Stromal cell of bone marrow (primary cell): ENCODE measurements at regions not wholly inside any gene's neighbourhood (a gene's known extent, or its start where the extent isn't known, plus 50 kb on each side); places are given as distances from the start of the nearest gene placed in this dataset.
"Not testable (repeated sequence)": the region's sequence is repeated elsewhere in the genome, so short reads cannot be mapped to it uniquely, and the experiment has no call there.

Experiments
- DNase-seq: peaks from one replicate; pipeline ENCODE4 v3.0.0-alpha.2; 2012; ENCODE audit warnings: low read depth

DNA sequence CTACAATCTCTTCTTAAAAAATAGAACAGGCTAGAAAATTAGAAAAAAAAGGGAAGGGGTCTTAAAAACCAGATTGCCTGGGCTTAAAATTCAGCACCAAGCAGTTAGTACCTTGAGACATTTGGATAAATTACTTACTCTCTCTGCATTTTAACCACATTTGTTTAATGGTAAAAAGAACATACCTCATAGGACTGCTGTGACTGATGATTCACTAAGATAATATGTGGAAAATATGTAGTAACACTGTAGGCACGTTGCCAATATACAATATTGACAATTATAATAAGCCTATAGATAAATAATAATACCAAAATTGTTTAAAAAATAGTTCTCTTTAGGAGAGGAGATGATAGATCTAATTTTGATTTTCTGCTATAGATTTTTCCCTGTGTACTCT lies 750.4 kb downstream of the TENT5A start:
- no peak for DNase-seq

DNA sequence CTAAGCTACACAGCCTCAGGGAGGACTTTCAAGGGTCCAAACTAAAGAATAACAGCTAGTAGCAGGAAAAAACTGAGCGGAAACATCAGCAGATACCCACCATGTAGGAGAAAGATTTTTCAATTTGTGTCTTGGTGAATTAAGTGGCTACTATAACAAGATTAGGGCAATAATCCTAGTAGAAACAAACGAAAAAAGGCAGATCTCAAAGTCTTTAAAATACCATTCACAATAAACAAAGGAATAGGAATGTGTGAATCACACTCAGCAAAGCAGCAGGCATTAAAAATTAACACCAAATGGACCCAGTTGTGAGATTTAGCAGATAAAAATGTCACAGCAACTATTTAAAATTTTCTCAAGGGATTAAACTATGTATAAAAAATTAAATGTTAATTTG lies 761.2 kb downstream of the TENT5A start:
- DNase-seq = no peak

DNA sequence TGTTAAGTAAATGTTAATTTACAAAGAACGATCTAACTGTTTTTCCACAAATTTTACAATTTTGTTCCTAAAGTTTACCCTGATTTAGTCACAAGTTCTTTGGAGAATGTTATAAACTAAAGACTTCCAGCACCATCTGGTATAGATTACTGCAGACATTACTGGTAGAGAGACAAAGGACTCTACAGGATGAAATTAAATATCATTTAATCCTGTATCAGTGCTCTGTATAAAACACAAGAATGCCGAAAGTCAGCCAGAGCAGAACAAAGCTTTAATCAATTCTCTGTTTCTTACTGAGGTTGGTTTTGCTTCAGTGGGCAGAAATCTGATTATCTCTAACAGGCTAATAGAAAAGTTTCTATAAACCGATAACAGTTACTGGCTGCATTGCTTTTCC lies 763.6 kb downstream of the TENT5A start:
- DNase-seq = no peak

DNA sequence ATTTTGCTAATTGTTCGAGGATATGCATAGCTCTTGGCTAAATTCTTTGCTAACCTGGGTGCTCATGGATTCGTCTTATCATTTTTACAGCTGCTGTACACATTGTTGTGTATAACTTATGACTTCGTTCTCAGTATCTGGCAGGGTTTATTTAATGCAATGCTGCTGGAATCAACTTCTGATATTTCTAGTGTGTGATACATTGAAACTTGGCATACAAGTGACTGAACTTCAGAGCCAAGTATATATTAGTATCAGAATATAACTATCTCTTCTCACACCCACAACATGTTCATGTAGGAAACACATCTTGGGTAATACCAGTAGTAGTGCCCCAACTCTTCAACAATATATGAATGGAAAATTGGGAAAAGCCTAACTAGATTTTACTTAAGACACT lies 764.2 kb downstream of the TENT5A start:
- no peak for DNase-seq

DNA sequence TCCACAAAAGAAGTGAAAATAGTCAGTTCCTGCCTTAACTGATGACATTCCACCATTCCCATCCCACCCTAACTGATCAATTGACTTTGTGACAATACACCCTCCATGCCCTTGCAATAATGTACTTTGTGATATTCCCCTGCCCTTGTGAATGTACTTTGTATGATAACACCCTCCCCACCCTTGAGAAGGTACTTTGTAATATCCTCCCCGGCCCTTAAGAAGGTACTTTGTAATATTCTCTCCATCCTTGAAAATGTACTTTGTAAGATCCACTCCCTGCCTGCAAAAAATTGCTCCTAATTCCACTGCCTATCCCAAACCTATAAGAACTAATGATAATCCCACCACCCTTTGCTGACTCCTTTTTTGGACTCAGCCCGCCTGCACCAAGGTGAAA lies 771.3 kb downstream of the TENT5A start:
- DNase-seq = not testable (repeated sequence)

DNA sequence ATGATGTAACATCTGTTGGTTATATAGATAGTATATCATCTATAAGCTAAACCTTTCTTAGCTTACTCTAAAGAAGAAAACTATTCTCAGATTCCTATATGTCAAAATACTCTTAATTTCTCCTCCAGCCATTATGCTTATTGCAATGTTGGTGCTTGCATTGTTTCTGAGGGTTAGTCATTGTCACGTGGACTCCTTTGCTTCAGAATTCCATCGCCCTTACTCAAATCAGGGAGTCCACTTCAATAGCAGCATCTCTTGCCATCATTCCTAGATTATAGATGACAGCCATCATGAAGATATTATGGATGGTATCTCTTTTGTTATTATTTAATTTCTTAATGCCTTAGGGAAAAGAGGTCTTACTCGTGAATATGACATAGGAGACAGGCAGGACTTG lies 776.1 kb downstream of the TENT5A start:
- no peak for DNase-seq

DNA sequence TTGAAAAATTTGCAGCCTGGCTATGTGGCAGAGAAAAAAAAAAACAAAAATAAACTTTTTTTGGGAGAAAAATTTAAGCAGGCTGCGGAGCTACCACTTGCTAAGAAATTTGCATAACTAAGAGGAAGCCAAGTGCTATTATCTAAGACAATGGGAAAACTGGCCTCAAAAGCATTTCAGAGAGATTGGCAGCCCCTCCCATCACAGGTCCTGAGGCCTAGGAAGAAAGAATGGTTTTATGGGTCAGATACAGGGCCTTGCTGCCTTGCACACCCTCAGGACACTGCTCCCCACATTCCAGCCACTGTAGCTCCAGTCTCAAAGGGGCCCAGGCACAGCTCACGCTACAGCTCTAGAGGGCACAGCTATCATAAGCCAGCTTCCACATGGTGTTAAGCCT lies 777.9 kb downstream of the TENT5A start:
- no peak for DNase-seq

DNA sequence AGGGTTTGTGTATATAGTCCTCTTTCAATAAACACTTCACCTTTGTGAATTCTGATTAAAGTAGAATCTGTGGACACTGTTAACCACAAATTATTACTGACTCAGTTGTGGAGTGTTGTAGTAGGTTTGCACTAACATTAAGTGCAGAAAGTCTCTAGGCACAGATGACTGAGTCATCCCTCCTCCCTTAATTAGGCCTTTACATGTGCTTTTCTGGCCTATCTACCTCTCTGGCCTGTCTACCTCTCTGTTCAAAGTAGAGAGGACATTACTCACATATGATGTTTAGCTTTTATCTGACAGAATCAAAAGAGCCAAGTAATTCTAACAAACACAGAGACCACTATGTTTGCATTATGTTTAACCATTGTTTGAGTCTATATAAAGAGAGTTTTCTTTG lies 783.0 kb downstream of the TENT5A start:
- no peak for DNase-seq

DNA sequence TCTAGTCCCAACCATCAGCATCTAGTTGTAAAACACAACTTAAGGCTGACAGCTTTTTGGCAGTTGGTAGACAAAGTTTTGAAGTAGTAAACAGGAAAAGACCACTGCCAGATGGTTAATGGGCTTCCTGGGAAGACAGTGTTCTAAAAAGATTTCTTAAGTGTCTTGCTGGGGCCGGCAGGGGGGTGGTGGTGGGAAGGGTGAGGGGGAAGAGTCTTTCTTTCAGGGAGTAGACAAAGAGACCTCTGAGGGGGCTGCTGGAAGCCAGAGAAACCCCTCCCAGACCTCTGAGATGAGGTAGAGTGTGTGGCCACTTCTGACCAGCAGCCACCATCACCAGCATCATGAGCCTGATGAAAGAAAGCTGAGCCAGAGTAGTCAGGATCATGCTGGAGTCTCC lies 784.9 kb downstream of the TENT5A start:
- no peak for DNase-seq

DNA sequence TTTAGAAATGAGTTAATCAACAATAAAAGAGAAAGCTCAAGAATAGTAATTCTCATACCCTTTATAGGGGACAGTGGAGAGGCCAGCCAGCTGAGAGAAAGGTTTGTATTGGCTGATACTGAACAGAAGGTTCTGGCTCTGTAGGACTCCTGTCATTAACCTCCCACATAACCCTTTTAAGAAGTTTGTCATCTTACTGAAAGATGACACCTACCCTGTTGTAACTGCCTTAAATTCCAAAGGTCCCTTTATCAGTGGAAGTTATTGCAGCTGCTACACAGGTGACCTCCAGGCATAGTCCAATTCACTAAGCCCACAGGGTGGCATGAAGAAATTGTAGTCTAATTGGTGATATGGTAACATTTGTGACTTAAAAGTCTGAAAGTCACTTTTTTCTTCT lies 790.1 kb downstream of the TENT5A start:
- no peak for DNase-seq

DNA sequence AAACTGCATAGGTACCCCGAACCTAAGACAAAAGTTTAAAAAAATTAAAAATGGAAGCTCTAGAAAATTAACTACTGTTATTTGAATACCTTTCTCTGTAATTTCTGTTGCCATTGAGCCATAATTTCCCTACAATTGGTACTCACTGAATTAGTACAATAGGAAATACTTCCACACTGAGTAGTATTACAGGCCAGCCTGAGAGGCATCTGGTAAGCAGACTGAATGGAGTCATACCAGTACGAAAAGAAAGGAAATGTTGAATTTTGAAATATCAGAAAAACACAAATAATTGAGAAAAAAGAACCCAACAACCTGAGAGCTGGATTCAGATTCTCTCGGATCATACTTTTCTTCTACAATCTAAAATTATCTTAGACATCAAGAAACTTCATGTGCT lies 791.3 kb downstream of the TENT5A start:
- no peak for DNase-seq

DNA sequence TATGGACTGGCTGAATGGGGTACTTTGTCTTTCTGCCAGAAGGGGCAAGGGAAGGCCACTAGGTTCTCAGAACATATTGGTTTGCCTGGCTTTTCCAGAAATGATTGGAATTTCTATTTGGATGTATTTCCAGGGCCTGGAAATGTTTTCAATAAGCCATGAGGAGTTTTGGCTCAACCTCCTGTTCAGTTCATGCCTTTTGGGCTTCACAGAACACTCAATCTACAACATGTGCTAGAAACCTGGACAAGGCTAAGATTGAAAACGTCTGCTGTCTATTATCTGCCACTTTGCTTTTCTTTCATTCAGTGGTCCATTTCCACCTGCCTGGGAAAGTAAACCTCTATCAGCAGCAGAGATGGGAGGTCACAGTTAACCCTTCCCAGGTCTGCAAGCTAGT lies 793.4 kb downstream of the TENT5A start:
- DNase-seq = no peak

DNA sequence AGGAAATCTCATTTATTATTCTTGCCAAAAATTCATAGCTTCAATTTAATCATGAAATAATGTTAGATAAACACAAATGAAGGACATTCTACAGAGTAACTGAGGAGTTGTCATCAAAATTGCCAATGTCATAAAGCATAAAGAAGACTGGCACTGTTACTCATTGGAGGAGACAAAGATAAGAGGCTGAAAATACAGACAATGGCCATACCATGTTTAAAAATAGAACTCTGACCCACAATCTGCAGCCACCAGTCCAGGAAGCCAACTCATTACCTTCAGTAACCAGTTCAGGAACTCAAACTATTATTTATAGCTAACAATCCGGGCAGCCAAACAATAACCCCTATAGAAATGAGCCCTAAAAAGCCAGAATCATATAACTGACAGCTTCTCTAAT lies 795.6 kb downstream of the TENT5A start:
- DNase-seq = no peak

DNA sequence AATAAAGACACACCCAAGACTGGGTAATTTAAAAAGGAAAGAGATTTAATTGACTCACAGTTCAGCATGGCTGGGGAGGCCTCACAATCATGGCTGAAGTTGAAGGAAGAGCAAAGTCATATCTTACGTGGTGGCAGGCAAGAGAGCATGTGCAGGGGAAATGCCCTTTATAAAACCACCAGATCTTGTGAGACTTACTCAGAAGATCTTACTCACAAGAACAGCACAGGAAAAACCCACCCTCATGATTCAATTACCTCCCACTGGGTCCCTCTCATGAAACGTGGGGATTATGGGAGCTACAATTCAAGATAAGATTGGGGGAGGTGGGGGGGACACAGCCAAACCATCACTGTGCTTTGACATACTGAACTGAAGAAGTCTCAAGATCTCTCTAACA lies 800.0 kb downstream of the TENT5A start:
- not testable (repeated sequence) for DNase-seq

DNA sequence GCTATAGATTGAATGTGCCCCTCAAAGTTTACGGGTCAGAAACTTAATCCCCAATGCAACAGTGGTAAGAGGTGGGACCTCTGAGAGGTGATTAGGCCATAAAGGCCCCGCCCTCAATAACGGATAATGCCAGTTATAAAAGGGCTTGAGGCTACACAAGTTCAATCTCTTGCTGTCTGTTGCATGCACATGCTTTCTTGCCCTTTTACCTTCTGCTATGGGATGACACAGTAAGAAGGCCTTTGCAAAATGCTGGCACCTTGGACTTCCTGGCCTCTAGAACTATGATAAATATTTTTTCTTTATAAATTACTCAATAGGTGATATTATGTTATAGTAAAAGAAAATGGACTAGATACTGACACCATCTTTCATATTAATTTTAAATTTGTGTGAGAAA lies 806.1 kb downstream of the TENT5A start:
- no peak for DNase-seq

DNA sequence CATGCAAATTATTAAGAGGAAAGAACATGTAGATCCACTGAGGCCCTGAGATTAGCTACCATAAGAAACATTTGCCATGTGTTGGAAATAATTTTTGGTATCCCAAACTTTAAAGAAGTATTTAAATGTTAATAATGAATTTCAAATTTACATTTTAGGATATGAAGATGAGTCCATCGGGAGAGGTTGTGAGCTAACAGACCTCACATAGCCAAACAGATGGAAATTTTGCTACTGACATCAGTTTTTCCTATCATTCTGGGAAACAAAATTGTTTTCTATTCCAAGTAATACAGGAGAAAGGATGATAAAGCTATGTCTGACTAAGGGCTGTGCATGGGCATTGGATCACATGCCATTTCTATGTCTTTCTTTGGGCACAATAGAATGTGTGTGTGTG lies 809.6 kb downstream of the TENT5A start:
- no peak for DNase-seq

DNA sequence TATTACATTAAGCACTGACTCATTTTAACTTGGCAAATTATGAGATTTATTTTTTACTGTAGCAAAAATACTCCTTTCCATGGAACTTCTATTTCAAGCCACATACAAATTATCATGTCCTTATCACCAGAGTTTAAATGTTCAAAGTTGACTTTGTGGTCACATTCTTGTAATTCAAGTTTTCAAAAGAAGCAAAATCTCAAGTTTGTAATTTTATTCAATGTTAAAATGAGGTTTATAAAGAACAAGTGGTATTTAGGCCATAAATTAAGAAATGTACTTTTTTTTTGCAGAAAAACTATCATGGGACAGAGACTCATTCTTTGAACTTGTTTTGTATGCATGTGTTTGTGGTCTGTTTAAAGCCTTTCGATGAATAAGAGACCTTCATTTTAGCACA lies 811.5 kb downstream of the TENT5A start:
- no peak for DNase-seq

DNA sequence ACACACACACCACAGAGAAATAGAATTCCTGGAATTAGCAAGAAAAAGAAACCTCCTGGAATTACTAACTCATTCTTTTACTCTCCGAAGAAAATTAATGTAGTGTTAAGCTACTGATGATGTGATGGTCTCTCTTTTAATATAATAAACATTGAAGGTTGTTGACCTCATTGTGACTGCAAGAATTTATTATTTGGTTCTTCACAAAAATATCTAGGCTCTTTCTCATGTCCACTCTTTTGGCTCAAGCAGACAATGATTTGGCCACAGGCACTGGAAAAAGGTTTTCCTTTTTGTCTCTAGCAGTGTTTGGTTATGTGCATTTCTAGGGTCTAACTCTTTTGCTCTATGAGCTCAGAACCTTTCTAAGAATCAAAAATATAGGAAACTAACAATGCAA lies 811.9 kb downstream of the TENT5A start:
- no peak for DNase-seq

DNA sequence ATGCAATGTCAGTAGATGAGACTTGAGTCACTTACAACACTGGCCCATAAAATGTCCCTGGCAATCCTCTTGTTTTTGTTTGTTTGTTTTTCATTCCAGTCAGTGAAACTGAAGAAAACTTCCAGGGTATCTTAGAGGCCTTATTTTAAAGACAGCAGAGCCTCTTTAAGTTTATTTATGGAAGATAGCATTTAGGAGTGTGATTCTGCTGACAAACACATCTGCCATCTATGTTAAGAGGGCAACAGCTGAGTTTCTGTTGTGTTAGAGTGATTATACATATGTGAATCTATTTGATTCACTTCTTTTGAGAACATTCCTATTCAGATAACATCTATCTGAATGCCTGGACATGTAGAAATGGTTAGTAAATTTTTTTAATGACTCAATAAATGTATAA lies 812.6 kb downstream of the TENT5A start:
- no peak for DNase-seq

DNA sequence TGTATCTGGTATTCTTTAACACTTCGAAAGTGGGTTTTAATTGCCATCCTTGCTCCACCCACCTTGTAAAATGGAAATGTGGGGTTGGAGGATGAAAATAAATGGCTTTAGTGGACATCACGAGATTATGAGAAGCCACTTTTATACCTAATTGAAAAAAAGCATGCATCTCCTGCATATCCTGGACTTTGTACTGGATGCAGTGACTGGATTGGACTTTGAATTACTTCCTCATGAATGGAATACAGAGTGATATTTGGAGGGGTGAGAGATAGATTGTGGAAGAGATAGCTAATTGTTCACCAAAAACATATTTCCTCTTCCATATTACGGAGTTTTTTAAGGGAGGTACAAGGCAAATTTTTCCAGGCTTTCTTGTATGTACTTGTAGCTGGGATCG lies 813.0 kb downstream of the TENT5A start:
- no peak for DNase-seq

DNA sequence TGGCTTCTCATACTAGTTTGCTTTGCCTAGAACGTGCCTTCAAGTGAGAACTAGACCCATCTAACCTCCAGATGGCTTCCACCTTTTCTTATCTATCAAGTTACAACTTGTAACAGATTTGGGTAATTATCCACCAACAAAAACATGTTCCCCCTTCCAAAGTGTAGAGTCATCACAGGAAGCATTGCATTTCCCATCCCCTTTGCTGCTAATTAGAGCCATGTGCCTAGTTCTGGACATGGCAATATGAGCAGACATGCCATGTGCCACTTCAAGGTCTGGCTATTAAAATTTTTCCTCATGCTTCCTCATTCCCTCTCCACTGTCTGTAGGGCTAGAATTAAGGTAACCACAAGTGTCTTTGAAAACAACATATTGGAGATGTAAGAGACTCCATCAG lies 814.4 kb downstream of the TENT5A start:
- no peak for DNase-seq

DNA sequence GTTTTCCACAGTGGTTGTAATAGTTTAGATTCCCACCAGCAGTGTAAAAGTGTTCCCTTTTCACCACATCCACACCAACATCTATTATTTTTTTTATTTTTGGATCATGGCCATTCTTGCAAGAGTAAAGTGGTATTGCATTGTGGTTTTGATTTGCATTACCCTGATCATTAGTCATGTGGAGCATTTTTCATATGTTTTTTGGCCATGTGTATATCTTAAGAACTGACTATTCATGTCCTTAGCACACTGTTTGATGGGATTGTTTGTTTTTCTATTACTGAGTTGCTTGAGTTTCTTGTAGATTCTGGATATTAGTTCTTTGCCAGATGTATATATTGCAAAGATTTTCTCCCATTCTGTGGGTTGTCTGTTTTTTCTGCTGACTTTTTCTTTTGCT lies 820.1 kb downstream of the TENT5A start:
- DNase-seq = peak; percentile 9

DNA sequence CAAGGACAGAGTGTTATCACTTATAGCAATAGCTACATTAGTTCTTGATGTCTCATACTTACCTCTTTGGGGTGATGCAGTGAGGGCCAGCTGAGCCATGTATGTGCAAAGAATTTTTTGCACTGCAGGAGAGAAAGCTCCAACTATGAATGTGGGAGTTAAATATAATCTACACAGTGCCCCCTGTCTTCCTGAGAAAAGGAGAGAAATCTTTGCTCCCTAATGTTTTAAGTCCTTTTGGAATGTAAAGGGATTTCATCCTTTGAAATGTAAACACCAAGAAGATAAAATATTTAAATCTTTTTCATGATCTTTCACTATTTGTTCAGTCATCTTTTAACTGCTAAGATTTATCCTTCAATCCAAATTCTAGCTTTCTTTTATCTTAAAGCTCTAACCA lies 822.1 kb downstream of the TENT5A start:
- no peak for DNase-seq

DNA sequence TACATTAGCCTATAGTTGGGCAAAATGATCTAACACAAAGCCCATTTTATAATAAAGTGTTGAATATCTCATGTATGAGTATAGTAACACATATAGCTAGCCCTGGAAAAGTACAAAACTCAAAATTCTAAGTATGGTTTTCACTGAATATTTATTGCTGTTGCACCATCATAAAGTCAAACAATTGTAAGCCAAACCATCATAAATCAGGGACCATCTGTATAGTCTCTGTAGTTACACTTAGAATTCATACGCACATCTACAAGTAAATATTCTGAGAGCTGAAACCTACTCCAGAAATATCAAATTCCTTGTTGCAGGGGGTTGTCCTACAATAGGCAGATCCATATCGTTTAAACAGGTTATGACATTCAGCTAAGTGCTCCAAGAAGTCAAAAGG lies 817.3 kb downstream of the BCKDHB start:
- DNase-seq = no peak

DNA sequence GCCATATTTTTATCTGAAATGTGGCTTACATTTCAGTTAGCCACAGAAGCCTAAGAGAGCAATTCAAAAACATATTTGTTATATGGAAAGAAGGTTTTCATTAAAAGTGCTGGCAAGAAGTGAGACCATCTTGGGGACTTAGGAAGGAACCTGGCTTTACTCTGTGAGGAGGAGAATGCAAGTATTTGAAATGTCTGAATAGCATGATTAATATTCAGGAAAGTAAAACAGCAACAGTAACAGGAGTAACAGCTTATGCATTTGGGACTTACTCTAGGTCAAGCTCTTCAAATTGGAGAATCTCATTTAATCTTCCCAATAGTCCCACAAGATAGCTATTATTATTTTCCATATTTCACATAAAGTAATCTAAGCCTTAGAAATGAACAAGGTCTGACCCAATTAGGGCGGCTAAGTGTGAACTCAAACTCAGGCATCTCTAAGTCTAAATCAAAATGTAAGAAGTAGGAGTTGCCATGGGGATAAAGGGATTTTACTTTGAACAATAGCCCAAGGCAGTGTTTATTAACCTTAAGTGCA lies 816.5 kb downstream of the BCKDHB start:
- DNase-seq = no peak
